Loucy (cell line): ENCODE measurements at regions not wholly inside any gene's neighbourhood (a gene's known extent, or its start where the extent isn't known, plus 50 kb on each side); places are given as distances from the start of the nearest gene placed in this dataset.

Experiments
- CTCF ChIP-seq: fragments of 200-600 bp; sonication (generic); conservative IDR thresholded peaks from 2 replicates; pipeline ENCODE4 v1.5.1; 2014; ENCODE audit warnings: mild to moderate bottlenecking, antibody characterized with exemption, low read length
- EZH2phosphoT487 ChIP-seq: fragments of 200-600 bp; IDR thresholded peaks from 2 replicates; pipeline ENCODE4 v1.6.1; 2018; ENCODE audit warnings: antibody characterized with exemption, mild to moderate bottlenecking, moderate library complexity, borderline replicate concordance

DNA sequence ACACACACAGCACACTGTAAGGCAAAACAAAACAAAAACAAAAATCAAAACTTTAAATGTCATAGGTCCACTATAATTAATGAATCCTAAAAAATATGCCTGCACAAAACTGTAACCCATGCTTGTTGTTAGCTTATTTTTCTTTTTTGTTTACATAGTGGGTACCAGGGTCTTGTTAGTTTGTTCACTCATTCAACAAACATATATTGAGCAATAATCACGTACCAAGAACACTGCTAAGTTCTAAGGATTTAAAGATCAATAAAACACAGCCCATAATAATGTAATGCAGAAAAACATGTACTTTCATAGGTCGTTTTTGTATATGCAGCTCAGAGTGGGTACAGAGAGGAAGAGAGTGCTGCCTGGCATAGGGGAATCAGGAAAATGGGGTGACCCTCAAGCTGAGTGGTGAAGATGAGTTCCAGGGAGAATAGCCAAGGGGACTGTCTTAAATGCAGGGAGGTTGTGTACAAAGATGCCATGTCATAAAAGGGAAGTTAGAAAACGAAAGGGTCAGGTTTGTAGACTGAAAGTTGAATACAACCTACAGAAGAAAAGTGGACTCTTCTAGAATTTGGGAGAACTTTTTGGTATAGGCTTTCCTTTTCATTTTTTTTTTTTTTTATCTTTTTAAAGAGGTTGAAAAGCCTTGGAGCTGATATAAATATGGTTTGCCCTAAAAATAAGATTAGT, 113.3 kb upstream of the TBX18 start:
- TF ChIP-seq CTCF (no peak), EZH2phosphoT487 (no peak)
